RWPE1 (cell line): ENCODE measurements at regions not wholly inside any gene's neighbourhood (a gene's known extent, or its start where the extent isn't known, plus 50 kb on each side); places are given as distances from the start of the nearest gene placed in this dataset.
A peak's percentile ranks its signal among the peaks of the same experiment; 100 is the strongest.

Experiments used
- CTCF ChIA-PET: fragments of 350-600 bp; sonication (Branson Sonifier 250); formaldehyde crosslinking; extraction: SDS; loops from one replicate; lab custom pipeline; 2021; lab: Yijun Ruan, JAX
- POLR2A ChIA-PET: fragments of 400-600 bp; formaldehyde crosslinking; extraction: SDS; loops from one replicate; lab custom pipeline; 2020; ENCODE audit warnings: antibody characterized with exemption; ENCODE audit not compliant: low non-redundant PET; lab: Yijun Ruan, JAX
- DNase-seq: peaks from one replicate; pipeline ENCODE4 v3.0.0; 2012; ENCODE audit warnings: low spot score
- H3K27ac ChIP-seq: fragments of 450-650 bp; 2 replicates; pipeline ENCODE4 v1.5.1; 2017
- TF ChIP-seq, protein P1 (sequence below): fragments of 450-650 bp; conservative IDR thresholded peaks from 2 replicates; pipeline ENCODE4 v1.5.1; 2017; ENCODE audit warnings: low read depth, mild to moderate bottlenecking

DNA sequence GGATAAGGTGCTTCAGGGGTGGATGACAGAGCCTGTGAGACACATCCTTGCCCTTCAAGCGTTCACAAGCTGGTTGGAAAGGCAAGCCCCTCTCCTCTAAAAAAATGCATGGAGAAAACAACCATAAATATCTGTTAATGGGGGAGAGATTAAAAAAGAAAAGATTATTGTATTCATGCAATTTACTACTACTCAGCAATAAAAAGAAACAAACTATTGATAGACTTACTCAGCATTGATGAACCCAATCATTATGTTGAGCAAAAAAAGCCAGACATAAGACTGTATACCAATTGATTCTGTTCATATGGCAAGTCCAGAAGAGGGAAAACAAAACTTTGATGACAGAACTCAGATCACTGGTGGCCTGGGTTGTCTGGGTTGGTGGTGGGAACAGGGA lies 138.7 kb upstream of the IRF2BP2 start:
- H3K27ac ChIP-seq = no peak overlapping the region
- DNase-seq = no peak
- TF ChIP-seq, protein P1, sequence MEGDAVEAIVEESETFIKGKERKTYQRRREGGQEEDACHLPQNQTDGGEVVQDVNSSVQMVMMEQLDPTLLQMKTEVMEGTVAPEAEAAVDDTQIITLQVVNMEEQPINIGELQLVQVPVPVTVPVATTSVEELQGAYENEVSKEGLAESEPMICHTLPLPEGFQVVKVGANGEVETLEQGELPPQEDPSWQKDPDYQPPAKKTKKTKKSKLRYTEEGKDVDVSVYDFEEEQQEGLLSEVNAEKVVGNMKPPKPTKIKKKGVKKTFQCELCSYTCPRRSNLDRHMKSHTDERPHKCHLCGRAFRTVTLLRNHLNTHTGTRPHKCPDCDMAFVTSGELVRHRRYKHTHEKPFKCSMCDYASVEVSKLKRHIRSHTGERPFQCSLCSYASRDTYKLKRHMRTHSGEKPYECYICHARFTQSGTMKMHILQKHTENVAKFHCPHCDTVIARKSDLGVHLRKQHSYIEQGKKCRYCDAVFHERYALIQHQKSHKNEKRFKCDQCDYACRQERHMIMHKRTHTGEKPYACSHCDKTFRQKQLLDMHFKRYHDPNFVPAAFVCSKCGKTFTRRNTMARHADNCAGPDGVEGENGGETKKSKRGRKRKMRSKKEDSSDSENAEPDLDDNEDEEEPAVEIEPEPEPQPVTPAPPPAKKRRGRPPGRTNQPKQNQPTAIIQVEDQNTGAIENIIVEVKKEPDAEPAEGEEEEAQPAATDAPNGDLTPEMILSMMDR = no peak
- ChIA-PET POLR2A (no interaction called here), CTCF (interaction anchor here (0.6 kb wide), 1 partner anchor 222 kb away, joined by 4 read pairs; no protein-coding TSS in a partner anchor)

- ChIA-PET CTCF (interaction anchor here (0.6 kb wide), 1 partner anchor 223 kb away, joined by 4 read pairs; no protein-coding TSS in a partner anchor), POLR2A (interaction anchor here (0.6 kb wide), 1 partner anchor 24 kb away, joined by 3 read pairs; no protein-coding TSS in a partner anchor)
- TF ChIP-seq, protein P1 = no peak
- no peak for DNase-seq
- no peak overlapping the region for H3K27ac ChIP-seq
These were observed 138.1 kb upstream of the IRF2BP2 start for GRCh38 chr1:234748066-234748465.

DNA sequence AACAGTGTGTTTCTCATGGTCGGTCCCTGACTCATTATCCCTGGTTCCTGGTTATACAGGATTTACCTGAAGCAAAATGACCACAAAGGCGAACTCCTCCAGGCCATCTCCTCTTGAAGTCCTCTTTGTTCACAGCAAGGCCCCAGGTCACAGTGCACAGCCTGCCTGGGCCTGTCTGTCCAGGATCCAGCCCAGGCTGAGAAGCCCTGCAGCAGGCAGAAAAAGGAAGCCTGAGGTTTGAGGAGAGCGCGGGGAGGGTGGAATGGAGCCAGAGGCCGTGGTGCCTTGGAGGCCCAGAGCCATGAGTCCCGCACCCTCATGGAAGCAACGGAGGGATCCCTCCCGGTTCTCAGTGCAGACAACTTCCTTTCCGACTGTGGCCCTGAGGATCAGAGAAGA lies 136.8 kb upstream of the IRF2BP2 start:
- POLR2A ChIA-PET = interaction anchor here (0.5 to 0.7 kb wide), 2 partner anchors 135 to 250 kb away, joined by 3 to 7 read pairs; no protein-coding TSS in a partner anchor
- CTCF ChIA-PET = interaction anchor here (0.9 kb wide), 2 partner anchors 9 to 89 kb away, joined by 3 to 5 read pairs; no protein-coding TSS in a partner anchor
- no peak overlapping the region for H3K27ac ChIP-seq
- TF ChIP-seq, protein P1 = no peak
- peak; percentile 63 for DNase-seq

DNA sequence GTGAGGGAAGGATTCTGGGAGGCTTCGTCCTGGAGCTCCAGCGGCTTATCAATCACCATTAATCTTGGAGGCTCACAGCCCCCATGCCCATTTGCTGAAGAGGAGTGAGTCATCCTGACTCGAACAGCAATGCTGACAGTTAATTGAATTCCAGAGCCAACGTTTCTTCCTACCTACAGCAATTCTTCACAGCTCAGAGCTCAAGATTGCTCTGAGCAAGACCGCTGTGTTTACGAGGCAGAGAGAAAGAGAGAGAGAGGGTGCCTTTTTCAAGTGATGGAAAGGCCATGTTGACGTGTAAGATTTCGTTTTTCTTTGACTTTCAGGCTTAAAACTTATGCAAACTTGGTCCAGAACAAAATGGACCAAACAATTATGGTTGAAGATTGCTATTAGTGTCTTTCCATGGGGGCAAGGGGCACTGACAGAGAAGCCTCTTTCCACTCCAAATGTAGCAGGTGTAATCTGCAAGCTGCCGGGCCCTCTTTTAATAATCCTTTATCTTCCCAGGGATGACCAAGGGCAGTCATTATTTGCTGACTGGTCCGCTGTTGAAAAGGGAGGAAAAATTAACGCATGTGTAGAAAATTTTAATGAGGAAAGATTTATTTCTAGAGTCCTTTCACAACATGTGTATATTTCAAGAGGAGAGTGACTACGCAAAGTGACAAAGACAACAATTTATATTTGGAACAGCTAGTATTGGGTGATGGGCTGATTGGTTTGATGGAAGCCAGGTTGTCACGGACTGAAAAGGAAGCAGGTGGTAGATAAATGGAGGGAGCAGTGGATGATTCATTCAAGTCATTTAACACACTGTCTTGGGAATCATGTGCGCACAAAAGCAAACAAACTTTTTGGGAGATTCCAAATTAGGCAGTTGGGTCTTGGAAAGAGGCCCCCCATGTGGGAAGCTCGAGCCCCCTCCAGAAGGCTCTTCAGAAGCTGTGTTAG lies 136.1 kb upstream of the IRF2BP2 start:
- TF ChIP-seq, protein P1 = no peak
- DNase-seq = peak; percentile 78
- H3K27ac ChIP-seq = no peak overlapping the region
- ChIA-PET POLR2A (interaction anchor here (0.5 to 0.7 kb wide), 2 partner anchors 134 to 250 kb away, joined by 3 to 7 read pairs; no protein-coding TSS in a partner anchor), CTCF (no interaction called here)

GRCh38 chr1:234745276-234745675 lies 135.3 kb upstream of the IRF2BP2 start:
- TF ChIP-seq, protein P1 = no peak
- POLR2A ChIA-PET = no interaction called here

More at GRCh38 chr1:234745276-234745675, 135.3 kb upstream of the IRF2BP2 start:
- H3K27ac ChIP-seq = no peak overlapping the region
- CTCF ChIA-PET = interaction anchor here (0.6 kb wide), 1 partner anchor 21 kb away, joined by 8 read pairs; no protein-coding TSS in a partner anchor
- DNase-seq = no peak
